HepG2 (cell line): ENCODE measurements at regions not wholly inside any gene's neighbourhood (a gene's known extent, or its start where the extent isn't known, plus 50 kb on each side); places are given as distances from the start of the nearest gene placed in this dataset.

Experiments used
- ATAC-seq: fragments of 200-7000 bp; cut with Tn5 transposase; 3 replicates; pipeline ENCODE4 v1.9.1; 2020; ENCODE audit warnings: mild to moderate bottlenecking, moderate library complexity
- BruUV-seq: library from RNA; stranded (reverse); fragments of 400-500 nt; replicated peaks from 2 replicates; lab custom pipeline; 2021; lab: Mats Ljungman, UMichigan
- CTCF ChIA-PET: fragments of 300-600 bp; formaldehyde crosslinking; extraction: SDS; loops from one replicate; lab custom pipeline; 2021; ENCODE audit warnings: low total read pairs, inconsistent platforms, low intra/inter-chr PET ratio; lab: Yijun Ruan, JAX
- POLR2A ChIA-PET: fragments of 350-600 bp; sonication (Branson Sonifier 250); formaldehyde crosslinking; loops from one replicate; lab custom pipeline; 2020; ENCODE audit warnings: antibody characterized with exemption, inconsistent platforms; lab: Yijun Ruan, JAX
- DNase-seq: peaks from one replicate; pipeline ENCODE4 v3.0.0-alpha.2; 2015; ENCODE audit warnings: low spot score
- FAIRE-seq: peaks from 3 replicates; lab custom pipeline; 2011; peaks lifted over from hg19 to GRCh38; lab: Jason Lieb, UNC
- H2AFZ ChIP-seq: one replicate; pipeline ENCODE4 v1.6.1; 2011; ENCODE audit warnings: low read length, inconsistent platforms
- H3K27ac ChIP-seq: fragments of 300-600 bp; 3 replicates; pipeline ENCODE4 v1.8.0; 2011; ENCODE audit warnings: mixed run types, mild to moderate bottlenecking, mixed read lengths, low read length, inconsistent platforms; ENCODE audit not compliant: insufficient read depth; ENCODE audit errors: extremely low read length
- H3K27me3 ChIP-seq, 2 experiments: fragments of 200-600 bp in 1 of 2; 2 replicates in 1 of 2; 3 replicates in 1 of 2; pipeline versions ENCODE4 v1.6.0 to v1.8.0; 2011; ENCODE audit warnings: low read length in 2 of 2, mild to moderate bottlenecking in 2 of 2, moderate library complexity in 2 of 2, inconsistent platforms in 1 of 2; ENCODE audit not compliant: insufficient read depth in 2 of 2, control insufficient read depth in 1 of 2
- H3K36me3 ChIP-seq, 2 experiments: fragments of 200-600 bp in 1 of 2; replicated peaks in 1 of 2; 2 replicates in 1 of 2; 3 replicates in 1 of 2; pipeline versions ENCODE4 v1.5.1 to v1.8.0; 2011; ENCODE audit warnings: low read length in 2 of 2, inconsistent platforms in 1 of 2; ENCODE audit not compliant: insufficient read depth in 2 of 2, control insufficient read depth in 1 of 2
- H3K4me1 ChIP-seq: 2 replicates; pipeline ENCODE4 v1.5.1; 2012; ENCODE audit warnings: low read length, inconsistent platforms; ENCODE audit not compliant: insufficient read depth
- H3K4me2 ChIP-seq: 2 replicates; pipeline ENCODE4 v1.6.0; 2011; ENCODE audit warnings: low read depth, low read length, inconsistent platforms
- H3K4me3 ChIP-seq, 3 experiments: fragments of 200-600 bp in 1 of 3; sonication (generic), shearing (Covaris generic) in 1 of 3; replicated peaks in 1 of 3; 2 replicates each; pipeline ENCODE4 v1.5.1; 2011 to 2016; ENCODE audit warnings: low read length in 3 of 3, inconsistent platforms in 2 of 3, low read depth in 2 of 3, mild to moderate bottlenecking in 2 of 3, control low read depth in 1 of 3, mixed read lengths in 1 of 3; ENCODE audit not compliant: insufficient read depth in 1 of 3
- H3K79me2 ChIP-seq: one replicate; pipeline ENCODE4 v1.6.1; 2011; ENCODE audit warnings: low read length, inconsistent platforms; ENCODE audit not compliant: insufficient read depth
- H3K9ac ChIP-seq: 2 replicates; pipeline ENCODE4 v1.6.0; 2011; ENCODE audit warnings: mild to moderate bottlenecking, low read depth, low read length, inconsistent platforms; ENCODE audit not compliant: insufficient read depth
- H3K9me3 ChIP-seq: 2 replicates; pipeline ENCODE4 v1.5.1; 2012; ENCODE audit warnings: mild to moderate bottlenecking, low read length
- H4K20me1 ChIP-seq: 2 replicates; pipeline ENCODE4 v1.6.0; 2011; ENCODE audit warnings: inconsistent platforms, mild to moderate bottlenecking, low read length, moderate library complexity; ENCODE audit not compliant: insufficient read depth
- ASH2L ChIP-seq: fragments of 300-600, 200-600 bp; sonication (generic); IDR thresholded peaks from 2 replicates; pipeline ENCODE4 v1.7.0; 2017; ENCODE audit warnings: low read depth, mild to moderate bottlenecking, moderate library complexity, mixed read lengths, low read length; ENCODE audit not compliant: insufficient read length
- ATRX ChIP-seq: sonication (generic); formaldehyde crosslinking; IDR thresholded peaks from 2 replicates; pipeline ENCODE4 v1.4.0; 2020; ENCODE audit warnings: missing genetic modification reagents, borderline replicate concordance
- ERF ChIP-seq: IDR thresholded peaks from 2 replicates; pipeline ENCODE4 v1.6.1; 2018; ENCODE audit warnings: missing biosample characterization, missing genetic modification reagents
- ETV6 ChIP-seq: sonication (generic); formaldehyde crosslinking; conservative IDR thresholded peaks from 2 replicates; pipeline ENCODE4 v1.4.0; 2020; ENCODE audit warnings: missing genetic modification reagents
- FLYWCH1 ChIP-seq: sonication (generic); formaldehyde crosslinking; IDR thresholded peaks from 2 replicates; pipeline ENCODE4 v1.8.1; 2023; ENCODE audit warnings: mild to moderate bottlenecking, missing genetic modification reagents
- MED1 ChIP-seq: sonication (generic); formaldehyde crosslinking; IDR thresholded peaks from 2 replicates; pipeline ENCODE4 v1.4.0; 2020; ENCODE audit warnings: missing genetic modification reagents
- ZBTB33 ChIP-seq: sonication (generic); formaldehyde crosslinking; IDR thresholded peaks from 2 replicates; pipeline ENCODE4 v1.4.0; 2020; ENCODE audit warnings: missing genetic modification reagents
- ZNF343 ChIP-seq: sonication (generic); formaldehyde crosslinking; IDR thresholded peaks from 2 replicates; pipeline ENCODE4 v1.4.0; 2020; ENCODE audit warnings: mild to moderate bottlenecking, missing genetic modification reagents
- ZNF44 ChIP-seq: sonication (generic); formaldehyde crosslinking; IDR thresholded peaks from 2 replicates; pipeline ENCODE4 v1.5.1; 2020; ENCODE audit warnings: mild to moderate bottlenecking, missing genetic modification reagents
- ZNF672 ChIP-seq: sonication (generic); formaldehyde crosslinking; IDR thresholded peaks from 2 replicates; pipeline ENCODE4 v1.8.1; 2022; ENCODE audit warnings: missing genetic modification reagents
- WGBS: methylation state at CpG from one replicate; pipeline ENCODE4 v1.1.6; 2017; ENCODE audit warnings: low lambda C conversion rate; 5-methylcytosine and 5-hydroxymethylcytosine counted together
- in situ Hi-C: cut with HindIII; loops from 2 replicates; pipeline ENCODE4 v1.10.0; 2017; ENCODE audit warnings: low pct_unique_long_range_greater_than_20kb; ENCODE audit not compliant: extremely low pct_ligation_motif_present
- intact Hi-C: fragments of 100-400 bp; cut with micrococcal nuclease; formaldehyde crosslinking; loops from one replicate; pipeline ENCODE4 v1.10.0; 2022; ENCODE audit not compliant: unreplicated experiment

GRCh38 chr2:106323337-106324013, 129.4 kb upstream of the UXS1 start:
- no peak overlapping the region for H3K4me3 ChIP-seq
- CTCF ChIA-PET: no interaction called here
- in situ Hi-C loops: no loop called here
- BruUV-seq: no TSS peak
- H3K4me2 ChIP-seq: no peak overlapping the region
- no peak for FAIRE-seq
- H3K27me3 ChIP-seq: peaks cover 0 to 30% of the 10 kb centered on the region in 2 experiments; a peak in 4 of 5 replicates
- TF ChIP-seq ERF (no peak), ATRX (no peak), ZNF44 (CRISPR knock-in tag) (no peak), ASH2L (no peak), FLYWCH1 (CRISPR knock-in tag) (no peak)
- H3K9me3 ChIP-seq: no peaks in the 10 kb centered on the region
- no peaks in the 10 kb centered on the region for H3K4me1 ChIP-seq
- no peaks in the 10 kb centered on the region for H3K36me3 ChIP-seq
- H3K27ac ChIP-seq: no peak overlapping the region
- POLR2A ChIA-PET: no interaction called here
- WGBS: 75% methylated on average over 10 of the region's 10 CpGs
- no peaks in the 10 kb centered on the region for H3K79me2 ChIP-seq
- DNase-seq: no peak
- ATAC-seq: no peak
- no peak overlapping the region for H2AFZ ChIP-seq
- intact Hi-C loops: no loop called here
- no peak overlapping the region for H3K9ac ChIP-seq
- H4K20me1 ChIP-seq: no peaks in the 10 kb centered on the region

DNA sequence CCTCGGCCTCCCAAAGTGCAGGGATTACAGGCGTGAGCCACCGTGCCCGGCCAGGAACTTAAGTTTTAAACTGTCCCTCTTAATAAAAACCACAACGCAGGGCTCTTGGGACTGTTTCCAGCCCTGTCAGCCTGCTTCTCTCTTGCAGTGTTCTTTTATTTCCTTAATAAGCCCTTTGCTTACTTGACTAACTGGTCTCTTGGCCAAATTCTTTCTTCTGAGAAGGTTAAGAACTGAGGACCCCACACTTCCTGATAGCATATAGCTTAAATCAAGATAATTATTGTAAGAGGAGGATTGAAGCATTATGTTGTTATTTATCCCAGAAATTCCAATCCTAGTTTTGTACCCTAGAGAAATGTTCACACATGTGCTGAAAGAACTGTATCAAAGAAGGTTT, 128.2 kb upstream of the UXS1 start:
- peaks cover 0 to 30% of the 10 kb centered on the region in 2 experiments; a peak in 4 of 5 replicates for H3K27me3 ChIP-seq

More for the DNA sequence above, 128.2 kb upstream of the UXS1 start:
- no peaks in the 10 kb centered on the region for H4K20me1 ChIP-seq
- no peak overlapping the region for H3K4me3 ChIP-seq
- no peak for ATAC-seq
- WGBS: 63% methylated on average over 5 of the region's 5 CpGs
- no peak overlapping the region for H2AFZ ChIP-seq
- H3K36me3 ChIP-seq: no peaks in the 10 kb centered on the region
- H3K9me3 ChIP-seq: no peaks in the 10 kb centered on the region
- 0 out of 2 replicates have a peak, but pooled peaks cover 3% of the 10 kb centered on the region for H3K4me1 ChIP-seq
- in situ Hi-C loops: no loop called here
- ChIA-PET CTCF (no interaction called here), POLR2A (no interaction called here)
- no peak for DNase-seq
- TF ChIP-seq ETV6: no peak
- TF ChIP-seq ZNF343: no peak
- TF ChIP-seq ZNF672 (CRISPR knock-in tag): no peak
- no peak for TF ChIP-seq MED1 (CRISPR knock-in tag)
- no peak for TF ChIP-seq ZBTB33 (CRISPR knock-in tag)
- TF ChIP-seq, all 625 proteins: peak for 0
- no peak for FAIRE-seq
- no peak overlapping the region for H3K27ac ChIP-seq
- no TSS peak for BruUV-seq
- H3K9ac ChIP-seq: no peak overlapping the region
- no peak overlapping the region for H3K4me2 ChIP-seq
- no peaks in the 10 kb centered on the region for H3K79me2 ChIP-seq
- intact Hi-C loops: no loop called here
